Inferior parietal cortex (tissue), 1 donor: ENCODE measurements at regions not wholly inside any gene's neighbourhood (a gene's known extent, or its start where the extent isn't known, plus 50 kb on each side); places are given as distances from the start of the nearest gene placed in this dataset.

ENCODE experiments used
- DNase-seq: peaks from one replicate; pipeline ENCODE4 v3.0.0-alpha.2; 2016; ENCODE audit errors: extremely low spot score

DNA sequence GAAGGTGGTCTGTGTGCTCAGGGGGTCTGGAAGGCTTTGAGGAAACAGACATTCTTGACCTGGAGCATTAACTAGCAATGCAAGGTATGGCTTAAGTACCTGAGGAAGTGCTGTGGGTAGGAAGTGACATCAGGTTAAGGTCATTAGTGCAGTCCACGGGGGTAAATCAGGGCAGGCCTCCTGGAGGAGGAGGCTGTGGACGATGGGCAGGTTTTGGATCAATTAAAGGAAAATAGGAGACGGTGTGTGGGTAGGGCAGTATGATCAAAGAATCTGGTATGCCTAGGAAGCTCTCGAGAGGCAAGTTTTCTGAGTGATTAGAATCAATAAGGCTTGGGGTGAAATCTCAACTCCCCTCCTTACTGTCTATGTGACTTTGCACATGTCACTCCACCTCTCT is 295.3 kb downstream of the AACS start:
- no peak for DNase-seq

- DNase-seq, result no peak
These were observed 305.8 kb downstream of the AACS start for GRCh38 chr12:125371033-125371432.

- DNase-seq, result no peak
These were observed 306.9 kb downstream of the AACS start for GRCh38 chr12:125372085-125372484.

DNA sequence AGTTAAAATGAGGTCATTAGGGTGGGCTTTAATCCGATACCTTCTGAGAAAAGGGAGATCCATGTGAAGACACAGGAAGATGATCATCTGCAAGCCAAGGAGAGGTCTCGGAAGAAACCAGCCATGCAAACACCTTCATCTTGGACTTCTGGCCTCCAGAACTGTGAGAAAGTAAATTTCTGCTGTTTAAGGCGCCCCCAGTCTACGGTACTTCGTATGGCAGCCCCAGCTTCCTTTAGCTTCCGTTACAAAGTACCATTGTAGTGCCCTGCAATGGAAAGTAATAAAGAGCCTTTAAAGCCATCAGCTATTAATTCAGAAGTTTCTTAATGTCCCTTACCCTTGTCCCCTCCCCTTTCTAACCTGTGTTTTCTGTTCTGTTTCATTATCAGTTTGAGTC is 308.1 kb downstream of the AACS start:
- DNase-seq, result no peak

DNA sequence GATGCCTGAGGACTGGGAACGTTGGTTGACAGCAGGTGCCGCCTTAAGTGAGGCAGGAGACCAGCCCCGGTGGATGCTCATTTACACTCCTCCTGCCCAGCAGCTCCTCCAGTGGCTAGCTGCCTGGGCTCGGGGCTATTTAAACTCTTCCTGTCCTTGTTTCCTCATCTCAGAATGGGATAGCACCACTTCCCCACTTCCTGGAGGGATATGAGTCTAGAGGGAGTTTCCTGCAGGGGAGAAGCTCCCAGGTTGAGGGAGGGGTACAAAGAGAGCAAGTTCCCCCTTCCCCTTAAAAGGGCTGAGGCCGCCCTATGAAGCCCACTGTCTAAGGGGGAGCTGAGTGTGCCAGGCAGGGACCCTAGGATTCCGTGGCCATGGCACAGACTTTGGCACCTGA is 311.2 kb downstream of the AACS start:
- DNase-seq, result no peak

GRCh38 chr12:125377093-125377492 is 311.9 kb downstream of the AACS start:
- DNase-seq, result no peak

DNA sequence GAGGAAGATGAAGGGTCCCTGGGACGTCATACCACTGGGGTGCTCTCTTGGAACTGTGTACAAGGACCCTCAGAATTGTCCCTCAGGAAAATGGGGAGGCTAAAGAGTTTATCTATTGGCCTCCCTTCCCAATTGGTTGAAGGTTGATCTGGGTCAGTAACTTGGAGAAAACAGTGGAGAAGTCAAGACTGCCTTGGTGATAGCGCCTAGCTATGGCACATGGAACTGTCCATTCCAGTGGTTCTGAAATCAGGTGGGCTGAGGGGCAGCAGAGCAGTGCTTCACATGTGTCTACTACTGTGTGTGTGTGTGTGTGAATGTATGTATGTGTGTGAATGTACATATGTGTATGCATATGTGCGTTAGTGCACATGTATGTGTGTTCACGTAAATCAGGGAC is 316.1 kb downstream of the AACS start:
- no peak for DNase-seq

DNA sequence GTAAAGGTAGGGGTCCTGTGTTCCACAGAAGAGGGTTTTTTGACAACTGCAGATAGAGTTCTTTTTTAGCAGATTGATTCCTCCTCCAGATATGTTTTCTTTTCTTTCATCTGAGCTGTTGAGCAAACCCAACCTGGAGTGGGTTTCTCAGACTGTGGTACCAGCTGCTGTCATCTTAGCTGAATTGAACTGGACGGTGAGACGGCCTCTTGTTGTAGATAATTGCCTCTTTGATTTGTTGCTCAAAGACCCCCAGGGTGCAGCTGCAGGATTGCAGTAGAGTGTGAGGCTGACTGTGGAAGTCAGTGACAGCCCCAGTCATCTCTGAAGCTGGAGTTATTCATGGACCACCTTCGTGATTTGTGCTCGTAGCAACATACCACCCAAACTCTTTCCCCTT is 317.7 kb downstream of the AACS start:
- DNase-seq, result no peak

- no peak for DNase-seq
These were observed 321.4 kb downstream of the AACS start for GRCh38 chr12:125386652-125387051.

GRCh38 chr12:125387206-125387605 is 322.0 kb downstream of the AACS start:
- no peak for DNase-seq

DNA sequence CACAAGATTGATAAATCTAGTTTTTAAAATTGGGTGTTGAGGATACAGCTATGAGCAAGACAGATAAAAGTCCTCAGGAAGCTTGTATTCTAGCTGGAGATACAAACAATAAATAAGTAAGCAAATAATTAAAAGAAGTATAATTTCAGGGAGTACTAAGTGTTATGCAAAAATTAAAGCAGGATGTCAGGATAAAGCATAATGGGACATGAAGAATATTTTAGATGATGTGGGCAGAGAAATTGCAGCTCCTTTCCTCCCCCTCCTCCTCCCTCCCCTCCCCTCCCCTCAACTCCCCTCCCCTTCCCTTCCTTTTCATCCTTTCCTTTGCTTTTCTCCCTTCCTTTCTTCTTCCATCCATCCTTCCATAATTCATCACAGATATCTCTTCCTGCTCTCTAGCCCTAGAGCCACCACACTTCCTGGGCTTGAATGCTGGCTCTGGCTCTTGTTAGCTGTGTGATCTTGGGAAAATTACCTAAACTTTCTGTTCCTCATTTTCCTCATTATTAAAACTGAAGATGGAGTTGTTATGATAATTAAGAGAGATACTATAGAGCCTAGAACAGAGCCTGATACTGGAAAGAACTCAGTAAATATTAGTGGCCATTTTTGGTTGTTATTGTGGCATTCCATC is 323.9 kb downstream of the AACS start:
- no peak for DNase-seq

DNA sequence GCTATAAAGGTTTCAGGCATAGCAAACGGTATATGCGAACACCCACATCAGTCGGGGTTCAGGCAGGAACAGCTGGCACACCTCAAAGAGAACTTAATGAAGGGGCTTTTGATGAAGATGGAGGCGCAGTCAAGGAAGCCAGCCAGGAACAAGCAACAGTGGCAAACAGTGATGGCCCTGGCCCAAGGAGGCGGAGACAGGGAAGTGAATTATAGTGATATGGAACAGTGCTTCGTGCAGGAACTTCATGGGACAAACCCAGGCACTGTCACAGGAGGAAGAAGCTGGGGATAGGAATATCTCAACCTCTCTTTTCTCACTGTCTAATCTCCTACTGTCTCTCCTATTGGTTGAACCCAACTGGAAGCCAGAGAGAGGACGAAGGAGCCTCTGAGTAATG is 328.3 kb downstream of the AACS start:
- DNase-seq, result no peak

DNA sequence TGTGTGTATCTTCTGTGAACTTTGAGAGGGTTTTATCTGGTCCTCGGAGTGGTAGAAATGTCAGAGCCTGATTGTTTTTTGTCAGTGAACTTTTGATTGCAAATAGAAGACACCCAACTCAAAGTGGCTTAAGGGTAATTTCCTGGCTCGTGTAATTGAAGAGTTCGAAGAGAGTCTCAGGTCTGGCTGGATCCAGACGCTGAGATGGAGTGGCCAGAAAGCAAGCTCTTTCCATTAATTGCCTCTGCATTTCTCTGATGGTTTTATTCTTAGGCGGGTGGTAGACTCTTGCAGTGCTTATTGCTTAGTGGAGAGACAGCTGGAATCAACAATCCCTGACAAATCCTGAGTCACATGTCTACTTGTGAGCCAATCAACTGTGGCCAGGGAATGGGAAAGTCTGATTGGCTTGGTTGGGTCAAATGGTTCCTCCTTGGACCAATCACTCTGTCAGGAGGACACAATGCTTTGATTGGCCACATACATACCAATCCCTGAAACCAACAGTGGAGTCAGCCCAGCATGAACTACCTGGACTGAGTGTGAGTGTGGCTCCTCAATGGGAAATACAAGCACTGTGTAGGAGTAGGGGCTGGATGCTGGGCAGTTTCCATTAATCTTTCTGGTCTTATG is 330.5 kb downstream of the AACS start:
- DNase-seq, result no peak

DNA sequence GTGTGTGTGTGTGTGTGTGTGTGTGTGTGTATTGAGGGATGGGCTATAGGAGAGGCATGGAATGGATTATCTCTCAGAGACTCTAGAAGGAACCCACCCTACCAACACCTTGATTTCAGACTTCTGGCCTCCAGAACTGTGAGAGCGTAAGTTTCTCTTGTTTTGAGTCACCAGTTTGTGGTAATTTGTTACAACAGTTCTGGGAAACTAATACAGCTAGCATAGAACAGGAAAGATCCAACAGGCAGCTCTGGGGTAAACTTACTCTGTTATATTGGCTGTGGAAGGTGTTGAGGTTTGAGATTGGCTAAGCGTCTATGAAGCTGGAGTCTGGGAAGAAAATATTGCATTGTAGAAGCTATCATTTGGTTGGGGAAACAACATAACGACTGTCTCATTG is 334.3 kb downstream of the AACS start:
- DNase-seq, result no peak

DNA sequence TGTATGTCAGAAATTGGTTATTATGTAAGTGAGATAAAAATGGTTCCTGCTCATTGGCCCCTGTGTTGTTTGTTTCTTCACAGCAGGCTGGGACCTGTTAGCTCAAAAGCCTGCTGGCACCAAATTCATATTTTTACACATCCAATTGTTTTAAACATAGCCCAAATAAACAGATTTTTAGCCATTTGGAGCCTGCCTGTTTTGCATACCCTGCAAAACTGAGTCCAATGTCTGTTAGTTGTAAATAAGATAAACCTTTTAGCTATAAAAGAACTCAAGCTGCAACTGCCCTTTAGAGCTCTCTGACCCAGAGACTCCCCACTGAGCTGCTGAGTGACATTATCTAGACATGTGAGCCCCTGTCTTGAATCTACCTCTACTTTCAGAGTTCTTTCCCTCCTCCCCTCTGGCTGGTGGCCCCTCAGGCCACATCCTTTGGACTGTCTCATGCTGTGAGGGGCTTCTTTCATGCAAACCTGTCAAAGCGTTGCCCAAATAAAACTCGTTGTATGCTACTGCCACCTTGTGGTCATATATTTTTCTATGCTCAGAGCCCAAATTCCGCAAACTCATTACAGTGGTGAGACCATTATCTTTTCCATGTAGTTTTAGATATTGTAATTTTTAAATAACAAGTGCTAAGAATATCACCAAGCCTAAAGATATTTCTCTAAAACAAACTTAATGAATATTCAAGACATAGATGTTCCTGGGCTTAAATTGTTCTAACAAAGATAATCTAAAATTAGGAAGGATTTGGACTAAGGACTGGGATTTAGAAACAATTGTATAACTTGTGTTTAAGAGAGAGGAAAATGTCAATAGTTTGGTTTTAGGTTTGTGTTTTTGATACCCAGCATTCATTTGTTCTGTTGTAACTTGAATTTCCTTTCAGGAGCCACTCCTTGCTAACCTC is 337.9 kb downstream of the AACS start:
- DNase-seq, result peak; percentile 53

- DNase-seq, result no peak
These were observed 338.6 kb downstream of the AACS start for GRCh38 chr12:125403843-125404242.

GRCh38 chr12:125406131-125406530 is 340.9 kb downstream of the AACS start:
- DNase-seq, result no peak

GRCh38 chr12:125408718-125409117 is 343.5 kb downstream of the AACS start:
- no peak for DNase-seq

GRCh38 chr12:125412506-125412905 is 347.3 kb downstream of the AACS start:
- peak; percentile 53 for DNase-seq

DNA sequence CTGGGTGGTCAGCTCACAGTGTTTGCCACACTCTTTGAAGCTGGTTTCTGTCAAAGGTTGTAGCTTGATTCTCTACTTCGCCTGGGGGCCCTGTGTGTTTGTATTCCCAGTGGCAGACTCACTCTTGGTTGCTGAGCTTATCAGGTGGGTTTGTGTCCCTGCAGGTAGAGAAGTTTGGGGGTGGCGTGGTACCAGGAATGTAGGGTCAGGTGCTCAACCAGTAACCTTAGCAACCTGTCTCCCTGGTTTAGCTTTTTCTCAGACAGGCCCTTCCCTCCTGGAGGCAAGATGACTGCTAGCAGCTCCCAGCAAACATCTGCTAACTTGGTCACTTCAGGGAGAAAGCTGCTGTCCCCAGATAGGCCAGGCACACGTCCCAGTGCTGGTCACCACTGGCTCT is 352.2 kb downstream of the AACS start:
- no peak for DNase-seq

GRCh38 chr12:125418902-125419564 is 353.8 kb downstream of the AACS start:
- no peak for DNase-seq

- no peak for DNase-seq
These were observed 359.7 kb downstream of the AACS start for GRCh38 chr12:125424909-125425308.
